Effector memory CD8-positive, alpha-beta T cell (primary cell): ENCODE measurements at regions not wholly inside any gene's neighbourhood (a gene's known extent, or its start where the extent isn't known, plus 50 kb on each side); places are given as distances from the start of the nearest gene placed in this dataset.

Experiments used
- ATAC-seq: fragments of 150-1000 bp; cut with Tn5 transposase; replicated peaks from 2 replicates; pipeline ENCODE4 v1.10.0; 2021; ENCODE audit warnings: mild to moderate bottlenecking, moderate library complexity
- DNase-seq, 3 experiments: peaks; one replicate each; pipeline ENCODE4 v3.0.0; 2021
- H3K27ac Mint-ChIP-seq, 2 donors: one replicate each; pipeline ENCODE4 v1.8.0; 2022; ENCODE audit warnings: mild to moderate bottlenecking in 2 of 2, mixed read lengths in 2 of 2, moderate library complexity in 2 of 2
- H3K27me3 Mint-ChIP-seq, 2 donors: one replicate each; pipeline ENCODE4 v1.8.0; 2022; ENCODE audit warnings: mixed read lengths in 2 of 2
- H3K36me3 Mint-ChIP-seq: one replicate; pipeline ENCODE4 v1.8.0; 2022; ENCODE audit warnings: mild to moderate bottlenecking, moderate library complexity, mixed read lengths; ENCODE audit not compliant: insufficient read depth
- H3K4me1 Mint-ChIP-seq, 2 donors: one replicate each; pipeline ENCODE4 v1.8.0; 2022; ENCODE audit warnings: low read depth in 2 of 2, mixed read lengths in 2 of 2
- H3K4me3 Mint-ChIP-seq, 2 donors: one replicate each; pipeline ENCODE4 v1.8.0; 2022; ENCODE audit warnings: mild to moderate bottlenecking in 2 of 2, mixed read lengths in 2 of 2, moderate library complexity in 2 of 2
- H3K9me3 Mint-ChIP-seq, 2 donors: one replicate each; pipeline ENCODE4 v1.8.0; 2022; ENCODE audit warnings: mixed read lengths in 2 of 2

DNA sequence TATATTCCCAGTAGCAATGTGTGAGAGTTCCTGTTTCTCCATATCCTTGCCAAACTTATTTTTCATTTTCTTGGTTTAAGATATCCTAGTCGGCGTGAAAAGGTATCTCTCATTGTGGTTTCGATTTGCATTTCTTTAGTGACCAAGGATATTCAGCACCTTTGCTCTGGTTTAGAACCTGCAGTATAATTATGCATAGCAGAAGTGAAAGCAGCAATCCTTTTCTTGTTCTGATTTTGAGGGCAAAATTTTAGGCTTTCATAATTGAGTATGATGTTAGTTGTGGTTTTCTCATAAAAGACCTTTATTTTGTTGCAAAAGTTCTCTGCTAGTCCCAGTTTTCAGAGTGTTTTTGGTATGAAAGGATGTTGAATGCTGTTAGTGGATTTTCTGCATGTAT, 491.0 kb downstream of the FGF9 start:
- Mint-ChIP-seq H3K4me1 (peaks cover 11 to 28% of the 10 kb centered on the region in 2 donors), H3K9me3 (no peaks in the 10 kb centered on the region), H3K36me3 (no peaks in the 10 kb centered on the region), H3K4me3 (peak overlapping the region; percentile 62 to 64), H3K27ac (peak overlapping the region in 1 of 2 donors; percentile 18), H3K27me3 (no peaks in the 10 kb centered on the region)
- DNase-seq (no peak), ATAC-seq (peak; percentile 55)

DNA sequence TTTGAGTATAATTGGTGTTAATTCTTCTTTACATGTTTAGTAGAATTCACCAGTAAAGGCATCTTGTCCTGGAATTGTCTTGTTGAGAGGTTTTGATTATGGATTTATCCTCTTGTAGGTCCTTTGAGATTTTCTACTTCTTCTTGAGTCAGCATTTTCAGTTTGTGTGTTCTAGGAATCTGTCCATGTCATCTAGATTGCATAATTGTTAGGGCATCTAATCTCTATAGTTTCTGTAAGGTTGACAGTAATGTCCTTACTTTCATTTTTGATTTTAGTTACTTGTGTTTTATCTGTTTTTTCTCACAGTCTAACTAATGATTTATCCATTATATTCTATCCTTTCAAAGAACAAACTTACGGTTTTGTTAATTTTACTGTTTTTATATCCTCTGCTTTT, 492.0 kb downstream of the FGF9 start:
- ATAC-seq (peak; percentile 56), DNase-seq (no peak)
- Mint-ChIP-seq H3K4me1 (peaks cover 11 to 28% of the 10 kb centered on the region in 2 donors), H3K9me3 (no peaks in the 10 kb centered on the region), H3K4me3 (peak overlapping the region; percentile 62 to 64), H3K36me3 (no peaks in the 10 kb centered on the region), H3K27ac (peak overlapping the region; percentile 18 to 70), H3K27me3 (no peaks in the 10 kb centered on the region)

DNA sequence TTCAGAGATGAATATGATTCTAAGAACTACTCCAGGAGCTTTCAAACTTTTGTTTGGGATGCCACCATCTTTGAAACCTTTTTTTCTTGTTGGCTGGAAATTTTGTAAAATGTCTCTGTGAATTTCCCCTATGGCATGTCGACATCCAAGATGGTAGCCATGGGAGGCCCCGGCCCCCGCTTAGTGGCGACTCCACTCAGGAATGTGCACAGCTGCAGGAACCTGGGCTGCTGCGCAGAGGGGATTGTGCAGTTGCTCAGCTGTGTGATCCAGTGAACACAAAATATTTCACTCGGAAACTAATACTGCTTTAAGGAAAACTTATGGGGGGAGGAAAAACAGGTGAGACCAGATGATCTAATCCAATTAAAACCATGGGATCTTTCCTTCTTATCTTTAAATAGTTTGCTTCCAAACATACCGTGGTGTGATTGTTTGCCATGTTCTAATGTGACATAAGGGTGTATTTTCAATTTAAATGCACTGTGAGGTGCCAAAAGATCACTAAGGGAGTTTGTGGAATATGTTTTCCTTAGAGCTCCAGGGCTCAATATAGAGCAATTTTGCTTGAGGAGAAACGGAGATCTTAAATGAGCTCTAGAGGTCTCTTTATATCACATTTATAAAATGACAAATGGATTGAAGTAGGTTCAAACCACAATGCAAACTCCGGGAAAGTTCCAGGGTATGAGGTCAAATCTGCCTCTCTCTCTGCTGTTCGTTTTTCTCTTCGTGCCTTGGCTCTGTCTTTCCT, 497.7 kb downstream of the FGF9 start:
- ATAC-seq: no peak
- DNase-seq: no peak
- H3K9me3 Mint-ChIP-seq: no peaks in the 10 kb centered on the region
- H3K4me1 Mint-ChIP-seq: peaks cover 1 to 19% of the 10 kb centered on the region in 2 donors
- no peak overlapping the region for H3K4me3 Mint-ChIP-seq
- H3K27me3 Mint-ChIP-seq: peaks cover 0 to 12% of the 10 kb centered on the region in 2 donors
- no peaks in the 10 kb centered on the region for H3K36me3 Mint-ChIP-seq
- no peak overlapping the region for H3K27ac Mint-ChIP-seq

DNA sequence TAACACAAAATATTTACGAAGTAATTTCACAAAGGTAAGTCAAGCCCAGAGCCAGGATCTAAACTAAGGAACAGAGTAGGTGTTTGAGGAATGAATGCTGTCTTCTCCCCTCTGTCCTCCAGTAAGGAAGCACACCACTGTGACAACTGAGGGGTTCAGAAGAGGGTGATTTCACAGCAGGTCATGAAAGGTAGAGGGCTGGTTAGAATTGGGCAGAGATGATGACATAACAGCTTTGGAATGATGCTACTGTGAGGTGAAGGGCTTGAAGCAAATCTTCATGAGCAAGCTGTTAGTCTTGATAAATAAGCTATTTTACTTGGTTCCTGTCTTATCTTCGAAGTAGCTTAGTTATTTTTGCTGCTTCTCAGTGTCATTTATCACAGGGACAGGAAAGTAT, 498.6 kb downstream of the FGF9 start:
- Mint-ChIP-seq H3K4me1 (peaks cover 0 to 15% of the 10 kb centered on the region in 2 donors), H3K4me3 (no peak overlapping the region), H3K36me3 (no peaks in the 10 kb centered on the region), H3K9me3 (no peaks in the 10 kb centered on the region), H3K27ac (no peak overlapping the region), H3K27me3 (peaks cover 0 to 12% of the 10 kb centered on the region in 2 donors)
- ATAC-seq (no peak), DNase-seq (no peak)

DNA sequence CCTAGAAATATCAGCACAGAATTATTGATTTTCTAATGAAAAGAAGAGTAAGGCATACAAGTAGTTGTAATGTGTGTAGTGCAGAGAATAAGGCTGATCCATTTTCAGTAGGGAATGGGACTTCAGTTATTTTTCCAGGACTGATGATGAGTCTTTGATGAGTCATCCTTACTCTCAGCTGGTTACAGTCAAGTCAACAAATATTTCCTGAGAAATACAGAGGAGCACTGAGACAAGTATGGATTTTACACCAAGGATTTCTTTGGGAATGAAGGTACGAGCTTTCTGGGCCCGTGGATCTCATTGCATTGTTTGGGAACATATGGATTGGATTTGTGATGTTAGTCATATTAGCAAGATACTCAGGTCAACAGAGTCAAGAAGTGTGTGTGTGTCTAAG, 502.7 kb downstream of the FGF9 start:
- Mint-ChIP-seq H3K36me3 (no peaks in the 10 kb centered on the region), H3K27ac (no peak overlapping the region), H3K4me1 (peaks cover 1 to 16% of the 10 kb centered on the region in 2 donors), H3K4me3 (no peak overlapping the region), H3K27me3 (peaks cover 0 to 12% of the 10 kb centered on the region in 2 donors), H3K9me3 (peaks cover 6 to 8% of the 10 kb centered on the region in 2 donors)
- DNase-seq: no peak
- ATAC-seq: no peak

DNA sequence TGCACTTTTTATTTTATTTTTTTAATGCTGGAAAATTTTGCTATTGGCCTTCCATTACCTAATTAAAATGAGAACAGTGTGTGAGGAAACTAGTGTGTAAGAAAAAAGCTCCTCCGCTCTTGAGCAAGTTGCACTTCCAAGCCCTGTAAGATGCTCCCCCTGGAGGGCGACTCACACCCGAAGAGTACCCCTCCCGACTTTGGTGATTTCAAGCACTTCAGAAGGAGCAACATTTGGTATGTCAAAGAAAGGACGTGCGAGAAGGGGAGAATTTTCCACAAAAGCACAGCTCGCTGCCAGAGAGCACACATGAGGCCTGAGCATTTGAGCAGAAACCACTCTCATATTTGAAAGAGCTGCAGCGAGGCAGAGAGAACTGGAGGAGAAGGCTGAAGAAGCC, 504.4 kb downstream of the FGF9 start:
- peaks cover 2 to 11% of the 10 kb centered on the region in 2 donors for H3K4me1 Mint-ChIP-seq
- H3K9me3 Mint-ChIP-seq: peaks cover 6 to 8% of the 10 kb centered on the region in 2 donors
- H3K36me3 Mint-ChIP-seq: no peaks in the 10 kb centered on the region
- H3K27ac Mint-ChIP-seq: no peak overlapping the region
- no peak for DNase-seq
- no peak for ATAC-seq
- H3K27me3 Mint-ChIP-seq: peaks cover 0 to 12% of the 10 kb centered on the region in 2 donors
- no peak overlapping the region for H3K4me3 Mint-ChIP-seq

DNA sequence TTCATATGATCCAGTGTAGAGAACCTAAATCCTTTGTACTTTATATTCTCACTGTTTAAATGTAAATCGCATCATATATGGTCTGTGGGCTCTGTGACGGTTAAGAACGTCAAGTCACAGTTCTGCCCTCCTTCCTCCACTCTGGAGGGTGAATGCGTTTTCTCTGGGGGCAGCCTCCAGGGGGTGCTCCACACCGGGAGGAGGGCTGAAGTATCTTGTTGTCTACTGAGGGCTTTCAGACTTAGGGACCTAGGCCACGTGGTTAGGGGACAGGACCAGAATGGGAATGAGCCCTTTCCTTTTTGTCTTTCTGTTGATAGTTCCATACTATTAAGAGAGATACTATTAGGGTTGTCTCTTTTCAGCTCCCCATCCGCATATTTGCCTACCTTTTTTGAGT, 504.9 kb downstream of the FGF9 start:
- DNase-seq: no peak
- Mint-ChIP-seq H3K4me1 (peaks cover 2 to 11% of the 10 kb centered on the region in 2 donors), H3K27ac (no peak overlapping the region), H3K36me3 (no peaks in the 10 kb centered on the region), H3K9me3 (peaks cover 6 to 8% of the 10 kb centered on the region in 2 donors), H3K4me3 (no peak overlapping the region), H3K27me3 (peaks cover 0 to 12% of the 10 kb centered on the region in 2 donors)
- ATAC-seq: no peak

DNA sequence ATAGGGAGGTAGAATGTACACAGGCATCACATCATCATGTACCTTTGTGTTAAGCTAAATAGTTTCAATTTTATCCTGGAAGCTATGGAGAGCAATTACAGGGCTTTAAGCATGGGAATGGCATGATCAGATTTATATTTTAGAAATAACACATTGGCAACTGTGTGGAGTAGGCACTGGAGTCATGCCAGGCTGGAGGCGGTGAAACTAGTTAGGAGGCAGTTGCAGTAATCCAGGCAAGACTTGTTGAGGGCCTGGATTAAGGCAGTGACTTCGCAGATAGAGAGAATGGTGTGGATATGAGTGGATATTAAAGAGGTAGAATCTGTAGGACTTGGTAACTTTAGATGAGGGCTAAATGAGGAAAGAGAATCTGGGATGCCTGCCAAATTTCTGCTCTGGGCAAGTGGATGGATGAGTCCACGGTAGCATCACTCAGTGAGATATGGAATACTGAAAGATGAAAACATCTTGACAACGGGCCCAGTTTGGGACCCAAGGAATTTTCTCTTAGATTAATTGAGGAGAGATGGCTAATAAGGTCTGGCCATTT, 506.2 kb downstream of the FGF9 start:
- H3K36me3 Mint-ChIP-seq: no peaks in the 10 kb centered on the region
- H3K27me3 Mint-ChIP-seq: peaks cover 0 to under 1% of the 10 kb centered on the region in 2 donors
- H3K4me1 Mint-ChIP-seq: peaks cover 2 to 11% of the 10 kb centered on the region in 2 donors
- H3K27ac Mint-ChIP-seq: peak overlapping the region in 1 of 2 donors; percentile 58
- no peak overlapping the region for H3K4me3 Mint-ChIP-seq
- ATAC-seq (no peak), DNase-seq (no peak)
- peaks cover 6 to 8% of the 10 kb centered on the region in 2 donors for H3K9me3 Mint-ChIP-seq

DNA sequence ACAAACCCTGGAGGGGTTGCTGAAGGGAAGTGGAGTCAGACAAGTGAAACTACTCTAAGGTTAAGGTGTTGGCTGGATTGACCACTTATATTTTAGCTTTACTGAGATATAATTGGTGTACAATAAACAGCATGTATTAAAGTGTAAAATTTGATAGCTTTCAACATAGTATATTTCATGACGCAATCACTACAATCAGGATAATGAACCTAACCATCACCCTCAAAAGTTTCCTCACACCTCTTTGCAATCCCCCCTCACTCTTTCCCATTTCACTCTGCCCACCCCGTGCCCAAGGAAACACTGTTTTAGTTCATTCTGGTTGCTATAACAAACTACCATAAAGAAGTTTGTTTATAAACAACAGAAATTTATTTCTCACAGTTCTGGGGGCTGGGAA, 508.0 kb downstream of the FGF9 start:
- H3K4me1 Mint-ChIP-seq: peaks cover 2 to 11% of the 10 kb centered on the region in 2 donors
- no peak overlapping the region for H3K27ac Mint-ChIP-seq
- no peaks in the 10 kb centered on the region for H3K36me3 Mint-ChIP-seq
- ATAC-seq: no peak
- H3K9me3 Mint-ChIP-seq: peaks cover 6 to 8% of the 10 kb centered on the region in 2 donors
- DNase-seq: no peak
- no peaks in the 10 kb centered on the region for H3K27me3 Mint-ChIP-seq
- no peak overlapping the region for H3K4me3 Mint-ChIP-seq

DNA sequence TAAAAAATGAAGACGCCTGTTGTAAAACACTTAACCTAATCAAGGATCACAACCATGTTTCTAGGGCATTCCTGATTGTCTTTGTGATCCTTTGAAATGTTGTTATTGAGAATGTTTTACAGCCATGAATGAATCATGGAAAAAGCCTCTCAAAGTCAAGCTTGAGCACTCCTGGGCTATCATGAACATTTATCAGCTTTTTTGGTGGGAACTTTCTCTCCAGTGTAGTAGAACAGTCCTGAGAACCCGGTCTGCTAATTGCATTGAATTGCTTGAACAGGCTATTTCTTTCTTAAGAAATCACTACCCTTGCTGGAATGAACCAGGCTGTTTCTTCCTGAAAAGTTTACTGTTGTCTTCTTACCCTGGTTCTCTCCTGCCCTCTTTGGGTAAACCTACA, 516.5 kb downstream of the FGF9 start:
- Mint-ChIP-seq H3K9me3 (no peaks in the 10 kb centered on the region), H3K4me3 (no peak overlapping the region), H3K4me1 (no peaks in the 10 kb centered on the region), H3K36me3 (peaks cover 4% of the 10 kb centered on the region), H3K27me3 (peaks cover 9 to 11% of the 10 kb centered on the region in 2 donors), H3K27ac (no peak overlapping the region)
- ATAC-seq (no peak), DNase-seq (no peak)

DNA sequence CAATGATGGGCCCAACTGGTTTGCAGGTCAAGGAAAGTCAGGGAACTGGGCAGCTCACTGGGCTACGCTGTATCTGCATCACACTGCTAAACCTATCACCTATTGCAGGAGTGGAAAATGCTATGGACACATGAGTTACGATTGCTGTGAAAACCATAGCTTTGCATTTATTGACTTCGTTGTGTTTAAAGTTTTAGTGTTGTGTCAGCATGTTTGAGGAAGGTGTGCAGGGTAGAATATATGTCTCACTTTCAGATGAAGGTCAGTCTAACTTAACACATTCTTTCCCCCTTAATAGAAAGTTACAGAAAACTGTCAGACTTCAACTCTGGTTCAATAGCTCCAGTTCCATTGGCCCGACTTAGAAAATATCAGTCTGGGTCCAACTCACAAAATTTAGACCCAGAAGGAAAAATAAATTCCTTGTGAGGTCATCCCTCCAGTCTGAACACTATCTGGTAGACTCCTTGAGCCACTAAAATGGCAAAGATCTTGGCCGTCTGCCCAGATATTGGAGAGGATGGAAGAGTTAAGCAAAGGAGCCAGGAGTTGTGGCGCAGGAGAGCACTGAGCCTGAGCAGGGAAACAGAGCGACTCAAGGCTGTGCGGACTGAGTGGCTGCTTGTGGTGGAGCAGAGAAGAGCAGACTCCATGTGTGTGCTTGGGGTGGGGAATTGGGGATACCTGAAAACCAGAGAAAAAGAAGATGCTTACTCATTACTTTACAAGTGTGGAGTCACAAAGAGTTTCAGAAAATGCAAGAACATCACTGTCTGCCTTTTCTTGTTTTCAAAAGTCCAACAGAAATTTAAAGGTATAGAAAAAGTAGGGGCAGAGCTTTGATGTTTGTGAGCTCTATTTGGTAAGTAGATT, 518.5 kb downstream of the FGF9 start:
- Mint-ChIP-seq H3K36me3 (peaks cover 4% of the 10 kb centered on the region), H3K27ac (no peak overlapping the region), H3K27me3 (peaks cover 9 to 15% of the 10 kb centered on the region in 2 donors), H3K9me3 (no peaks in the 10 kb centered on the region), H3K4me3 (no peak overlapping the region), H3K4me1 (peaks cover 1 to 3% of the 10 kb centered on the region in 2 donors)
- ATAC-seq (no peak), DNase-seq (no peak)

DNA sequence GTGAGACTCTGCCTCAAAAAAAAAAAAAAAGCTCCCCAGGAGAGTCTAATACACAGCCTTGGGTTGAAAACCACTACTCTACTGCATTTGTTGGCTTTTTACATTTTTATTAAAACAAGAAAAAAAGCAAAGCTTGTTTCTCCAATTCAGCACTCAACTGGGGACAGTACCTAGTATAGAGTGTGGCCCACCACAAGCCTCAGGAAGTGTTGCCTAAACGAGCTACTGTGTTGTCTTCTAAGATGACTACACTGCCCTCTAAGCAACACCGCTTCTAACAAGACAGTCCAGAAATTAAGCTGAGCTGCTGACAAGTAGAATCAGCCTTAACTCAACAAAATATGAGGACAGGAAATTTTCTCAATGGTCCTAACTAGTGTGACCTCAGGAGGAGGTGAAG, 522.2 kb downstream of the FGF9 start:
- Mint-ChIP-seq H3K9me3 (no peaks in the 10 kb centered on the region), H3K36me3 (peaks cover 8% of the 10 kb centered on the region), H3K4me3 (no peak overlapping the region), H3K27ac (no peak overlapping the region), H3K27me3 (peaks cover 9 to 16% of the 10 kb centered on the region in 2 donors), H3K4me1 (peaks cover 1 to 5% of the 10 kb centered on the region in 2 donors)
- ATAC-seq: no peak
- no peak for DNase-seq

DNA sequence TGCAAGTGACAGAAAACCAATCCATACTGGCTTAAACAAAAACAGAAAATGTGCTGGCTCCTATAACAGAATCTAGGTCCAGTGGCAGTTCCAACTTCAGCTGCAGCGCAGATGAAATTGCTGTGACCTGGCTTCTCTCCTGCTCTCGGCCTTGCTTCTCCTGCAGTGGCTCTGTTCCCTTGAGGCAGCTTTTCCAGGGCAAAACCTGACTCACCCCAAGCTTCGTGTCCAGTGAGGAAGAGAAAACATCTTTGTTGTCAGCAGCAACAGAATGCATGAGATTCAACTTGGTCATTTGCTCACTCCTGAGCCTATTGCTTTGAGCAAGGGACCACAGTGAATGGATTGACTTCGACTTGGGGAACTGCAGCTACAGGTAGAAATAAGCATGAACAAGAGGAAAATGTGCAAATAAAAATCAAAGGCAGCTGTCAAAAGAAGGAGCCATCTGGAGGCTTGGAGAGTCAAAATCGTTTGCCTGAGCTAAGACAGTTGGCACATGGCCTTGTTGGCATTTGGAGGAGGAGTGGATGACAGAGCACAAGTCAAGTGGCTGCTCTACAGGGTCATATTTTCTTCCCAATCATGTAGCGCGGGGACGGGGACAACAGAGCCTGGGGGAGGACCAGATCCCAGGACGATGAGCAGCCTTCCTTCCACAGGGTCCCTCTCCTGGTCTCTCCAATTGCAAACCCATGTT, 523.4 kb downstream of the FGF9 start:
- no peak overlapping the region for H3K4me3 Mint-ChIP-seq
- DNase-seq (no peak), ATAC-seq (no peak)
- peaks cover 8% of the 10 kb centered on the region for H3K36me3 Mint-ChIP-seq
- peaks cover 1 to 5% of the 10 kb centered on the region in 2 donors for H3K4me1 Mint-ChIP-seq
- H3K27me3 Mint-ChIP-seq: peaks cover 7 to 9% of the 10 kb centered on the region in 2 donors
- no peaks in the 10 kb centered on the region for H3K9me3 Mint-ChIP-seq
- H3K27ac Mint-ChIP-seq: no peak overlapping the region
